ENCODE measurements at regions not wholly inside any gene's neighbourhood (a gene's known extent, or its start where the extent isn't known, plus 50 kb on each side); places are given as distances from the start of the nearest gene placed in this dataset.
A peak's percentile ranks its signal among the peaks of the same experiment; 100 is the strongest.

- TF ChIP-seq REST (IDR thresholded peaks at IDR 0.05; ENCODE audit: unreplicated experiment) (no peak), POLR2AphosphoS5 (IDR thresholded peaks at IDR 0.05; ENCODE audit: low read depth) (no peak), EZH2 (IDR thresholded peaks at IDR 0.05; ENCODE audit: low read depth, unreplicated experiment) (no peak), EZH2phosphoT487 (IDR thresholded peaks at IDR 0.05; ENCODE audit: unreplicated experiment) (no peak), JUNB (IDR thresholded peaks at IDR 0.05; ENCODE audit: unreplicated experiment) (no peak), ZNF114 (CRISPR knock-in tag; IDR thresholded peaks at IDR 0.05) (no peak), CTCF (conservative IDR thresholded peaks at IDR 0.05; ENCODE audit: low read depth in 2 of 2) (no peak)
These were observed 148.1 kb upstream of the DMRT1 start (continued) for GRCh38 chr9:693201-694091.

GRCh38 chr9:694092-694402 is 147.4 kb upstream of the DMRT1 start:
- H3K27ac Mint-ChIP-seq: peak overlapping the region; percentile 91
- no peak overlapping the region for H3K4me3 ChIP-seq
- DNase-seq (ENCODE audit: low spot score): no peak

More at GRCh38 chr9:694092-694402, 147.4 kb upstream of the DMRT1 start:
- Mint-ChIP-seq H3K36me3 (ENCODE audit: low read depth) (no peaks in the 10 kb centered on the region), H3K27me3 (ENCODE audit: insufficient read depth, low read depth, poor library complexity) (peaks cover 3% of the 10 kb centered on the region), H3K4me3 (no peak overlapping the region), H3K9me3 (no peaks in the 10 kb centered on the region), H3K4me1 (peaks cover 43% of the 10 kb centered on the region)
- Histone ChIP-seq H3K79me2 (replicated peaks; ENCODE audit: insufficient read depth) (no peaks in the 10 kb centered on the region; the same call in 1 of the 2 replicates), H3K27ac (ENCODE audit: low read depth) (no peak overlapping the region), H3K9me2 (ENCODE audit: insufficient read depth) (no peaks in the 10 kb centered on the region), H3K36me3 (ENCODE audit: insufficient read depth) (no peaks in the 10 kb centered on the region), H3K4me2 (no peak overlapping the region), H4K20me1 (replicated peaks; ENCODE audit: insufficient read depth) (no peaks in the 10 kb centered on the region; the same call in 1 of the 2 replicates), H3K27me3 (ENCODE audit: insufficient read depth) (no peaks in the 10 kb centered on the region), H3F3A (replicated peaks; ENCODE audit: low read depth) (no peaks in the 10 kb centered on the region), H3K4me1 (ENCODE audit: insufficient read depth) (peaks cover 27% of the 10 kb centered on the region), H2AFZ (no peak overlapping the region)
- no peak for ATAC-seq
- TF ChIP-seq POLR2AphosphoS5 (IDR thresholded peaks at IDR 0.05; ENCODE audit: low read depth): no peak
- TF ChIP-seq ZNF331 (CRISPR knock-in tag; IDR thresholded peaks at IDR 0.05; ENCODE audit: low read depth): no peak

All from GM23338 (cell line).